MV-4-11 (cell line): ENCODE measurements at regions not wholly inside any gene's neighbourhood (a gene's known extent, or its start where the extent isn't known, plus 50 kb on each side); places are given as distances from the start of the nearest gene placed in this dataset.

Source experiments
- DNase-seq: peaks from one replicate; lab custom pipeline; 2025; lab: John Stamatoyannopoulos, UW

DNA sequence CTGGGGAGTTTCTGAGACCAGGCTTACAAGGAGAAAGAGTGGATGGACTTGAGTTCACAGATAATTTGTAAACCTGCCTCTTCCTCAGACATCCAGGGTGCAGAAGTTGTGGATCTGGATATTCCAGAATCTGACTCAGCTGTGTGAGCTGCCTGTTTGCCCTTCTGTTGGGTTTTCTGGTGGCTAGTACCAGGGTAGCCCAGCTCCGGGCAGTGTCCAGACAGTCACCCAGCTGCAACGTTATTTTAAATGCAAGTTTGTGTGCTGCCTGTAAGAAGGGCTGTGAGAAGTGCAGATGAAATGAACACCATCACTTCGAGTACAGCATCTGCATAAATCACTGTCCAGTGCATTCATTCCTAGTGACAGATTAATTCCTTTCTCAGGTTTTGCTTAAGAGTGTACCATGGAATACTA lies 1053.0 kb downstream of the TUSC7 start:
- DNase-seq, result no peak

DNA sequence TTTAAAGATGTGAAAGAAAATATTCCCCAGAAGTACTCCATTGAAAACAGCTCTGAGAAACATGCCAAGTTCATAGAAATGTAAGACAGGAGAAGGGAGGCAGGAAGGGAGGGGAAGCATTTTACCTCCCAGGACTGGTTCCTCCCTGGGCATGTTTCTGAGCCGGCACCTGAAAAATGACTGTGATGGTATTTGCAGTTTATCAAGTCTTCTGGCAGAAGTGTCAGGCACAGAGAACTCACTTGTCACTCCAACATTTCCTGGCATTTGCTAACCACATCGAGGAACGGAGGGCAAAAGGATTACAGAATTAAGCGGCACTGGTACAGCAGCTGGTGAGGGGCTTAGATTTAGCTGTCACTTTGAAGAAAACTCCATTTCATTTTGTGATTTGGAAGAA lies 1054.0 kb downstream of the TUSC7 start:
- no peak for DNase-seq

DNA sequence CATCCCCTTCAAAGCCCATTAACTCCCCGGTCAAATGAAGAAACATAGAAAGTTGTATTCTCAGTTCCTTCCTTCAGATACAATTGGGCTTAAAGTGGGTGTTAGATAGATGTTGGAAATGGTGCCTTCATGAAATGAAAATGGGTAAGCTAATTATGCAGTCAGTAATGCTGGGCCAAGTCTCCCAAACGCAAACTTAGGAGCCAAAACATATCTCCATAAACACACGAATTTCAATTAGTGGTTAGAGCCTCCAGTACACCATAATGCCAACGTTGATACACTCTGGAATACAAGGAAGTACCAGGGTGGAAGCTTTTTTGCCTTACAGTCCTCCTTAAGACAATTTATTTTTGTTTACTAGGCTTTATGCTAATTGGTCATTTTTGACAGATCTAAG lies 1059.0 kb downstream of the TUSC7 start:
- no peak for DNase-seq

DNA sequence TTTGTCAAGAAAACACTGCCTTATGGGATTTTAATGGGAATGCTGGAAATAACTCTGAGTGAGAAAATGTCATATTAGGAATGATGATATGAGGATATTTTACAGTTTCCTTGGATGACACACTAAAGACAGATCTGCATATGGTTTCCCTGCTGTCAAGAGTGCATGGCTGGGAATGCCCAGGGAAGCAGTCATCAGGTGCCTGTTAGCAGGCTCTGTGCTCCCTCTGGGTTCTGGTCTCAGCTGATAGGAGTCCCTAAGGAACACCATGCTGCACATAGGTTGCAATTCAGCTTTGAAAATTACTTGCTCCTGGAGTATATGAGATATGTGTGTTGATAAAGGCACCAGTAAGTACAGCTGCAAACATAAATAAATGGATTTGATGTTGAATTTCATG lies 1064.6 kb downstream of the TUSC7 start:
- no peak for DNase-seq

DNA sequence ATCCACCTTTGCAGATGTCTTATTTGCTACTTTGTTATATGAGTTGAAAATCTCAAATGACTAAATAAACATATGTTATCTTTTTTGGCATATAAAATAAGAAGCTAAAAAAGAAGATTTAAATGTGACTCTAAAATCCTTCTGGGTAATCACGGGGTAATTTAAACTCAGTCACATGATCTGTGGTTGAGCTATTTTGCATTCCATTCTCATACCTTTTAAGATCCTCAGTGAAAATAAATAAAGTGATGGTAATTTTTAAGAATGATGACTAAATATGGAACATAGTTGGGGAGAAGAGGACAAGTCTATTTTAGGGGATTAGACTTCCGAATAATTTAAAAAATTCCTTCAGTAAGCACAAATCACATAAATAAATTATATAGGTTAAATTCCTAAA lies 1076.8 kb downstream of the TUSC7 start:
- DNase-seq, result no peak

DNA sequence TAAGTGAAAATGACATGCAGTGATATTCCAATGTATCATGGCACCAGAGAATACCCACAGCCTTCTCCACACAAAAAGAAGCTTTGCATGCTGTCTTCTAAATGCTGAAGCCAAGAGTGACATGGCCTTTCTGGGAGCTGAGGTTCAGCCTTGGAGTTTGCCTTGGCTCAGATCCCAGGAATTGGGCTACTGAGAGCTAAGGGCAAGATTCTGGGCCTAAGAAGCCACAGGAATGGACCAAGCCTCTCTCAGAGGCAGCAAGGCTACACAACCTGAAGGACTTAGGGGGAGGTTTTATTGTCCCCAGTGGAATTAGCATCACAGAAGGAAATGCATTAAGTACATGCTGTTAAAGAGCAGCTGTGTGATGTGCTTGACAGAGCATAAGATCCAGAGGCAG lies 1078.5 kb downstream of the TUSC7 start:
- no peak for DNase-seq

DNA sequence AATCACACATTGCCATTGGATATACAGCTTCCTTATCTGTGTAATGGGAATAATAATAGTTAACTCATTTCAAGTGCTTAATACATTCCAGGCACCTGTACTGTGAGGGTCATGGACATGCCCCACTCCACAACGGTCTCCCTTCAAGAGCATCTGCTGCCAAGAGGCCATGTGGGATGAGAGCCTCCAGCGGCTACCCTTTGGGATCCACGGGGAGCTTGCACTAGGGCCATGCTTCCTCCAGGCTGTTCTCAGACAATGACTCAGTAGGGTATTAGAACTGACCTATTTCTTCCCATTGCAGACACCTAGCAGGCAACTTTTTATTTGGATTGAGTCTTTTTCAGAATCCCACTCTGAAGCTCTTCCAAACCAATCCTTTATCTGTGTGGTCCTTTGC lies 1078.9 kb downstream of the TUSC7 start:
- no peak for DNase-seq

DNA sequence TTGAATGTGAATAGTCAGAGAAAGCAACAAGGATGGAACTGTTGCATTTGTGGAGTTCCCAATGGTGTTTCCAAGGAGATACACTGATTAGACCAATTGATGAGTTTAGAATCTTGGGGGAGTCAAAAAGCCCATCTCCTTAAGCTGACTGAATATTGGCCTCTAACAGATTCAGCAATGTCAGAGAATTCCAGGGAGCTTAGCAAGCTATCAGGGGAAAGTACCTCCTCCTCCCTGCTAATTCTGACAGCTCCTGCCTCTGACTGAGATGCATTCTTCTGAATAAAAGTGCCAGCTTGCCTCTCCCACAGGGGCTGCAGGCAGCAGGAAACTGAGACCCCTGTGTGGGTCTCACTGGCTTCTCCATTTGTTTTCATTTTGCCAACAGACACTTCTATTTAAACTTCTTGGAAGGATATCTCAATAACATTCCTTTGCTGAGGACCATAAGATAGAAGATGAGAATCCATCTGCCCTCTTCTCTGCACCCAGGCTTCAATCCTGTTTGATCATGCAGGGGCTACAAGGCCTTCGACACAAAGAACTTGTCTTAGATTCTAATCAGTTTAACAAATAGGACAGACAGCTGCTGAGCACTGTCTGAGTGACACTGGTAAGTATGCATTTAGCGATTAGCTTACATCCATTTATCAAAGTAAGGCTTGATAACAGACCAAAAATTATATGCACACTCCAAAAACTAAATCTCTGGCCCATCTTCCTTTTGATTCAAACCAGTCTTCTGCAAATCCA lies 1080.8 kb downstream of the TUSC7 start:
- no peak for DNase-seq

DNA sequence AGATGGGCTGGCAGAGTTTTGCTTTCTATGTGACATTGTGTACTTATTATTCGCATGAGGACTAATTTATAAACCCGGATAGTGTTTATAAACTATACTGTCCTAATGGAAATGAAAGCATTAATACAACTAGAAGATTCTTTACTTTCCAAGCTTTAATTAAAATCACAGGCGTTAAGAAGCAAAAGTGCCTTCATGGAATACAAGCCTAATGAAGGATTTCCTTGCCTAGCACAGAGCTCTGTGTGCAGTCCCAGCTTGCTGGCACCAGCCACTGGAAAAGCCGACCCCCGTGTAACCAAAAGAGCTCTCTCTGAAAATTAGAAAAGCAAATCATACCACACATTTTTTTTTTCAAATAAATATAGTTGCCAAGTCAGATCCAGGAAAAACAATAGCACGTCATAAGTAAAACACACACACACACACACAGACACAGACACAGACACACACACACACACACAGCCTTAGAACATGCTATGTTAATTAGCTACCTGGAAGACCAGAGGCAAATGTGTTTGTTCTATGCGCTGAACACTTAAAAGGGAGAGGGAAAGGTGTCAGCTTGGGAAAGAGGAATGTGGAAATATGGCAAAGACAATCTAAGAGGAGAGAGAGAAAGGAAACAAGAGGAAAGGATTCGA lies 1084.2 kb downstream of the TUSC7 start:
- DNase-seq, result no peak

DNA sequence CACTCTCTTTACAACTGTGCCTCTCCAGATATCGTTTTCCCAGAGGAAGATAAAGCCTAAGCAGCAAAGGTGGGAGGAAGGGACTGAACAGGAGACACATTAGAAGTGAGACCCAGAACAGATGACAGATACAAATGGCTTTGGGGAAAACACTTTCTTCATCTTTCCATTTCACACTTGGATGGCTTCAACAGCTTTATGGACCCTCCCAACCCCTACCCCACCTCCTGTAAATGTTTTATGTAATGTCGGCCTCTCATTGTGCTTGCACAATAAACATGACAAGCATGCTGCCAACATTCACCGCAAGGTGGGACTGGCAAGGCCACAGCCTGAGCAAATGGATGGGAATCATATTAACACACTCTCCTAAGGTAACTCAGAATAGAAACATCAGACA lies 1088.6 kb downstream of the TUSC7 start:
- no peak for DNase-seq

DNA sequence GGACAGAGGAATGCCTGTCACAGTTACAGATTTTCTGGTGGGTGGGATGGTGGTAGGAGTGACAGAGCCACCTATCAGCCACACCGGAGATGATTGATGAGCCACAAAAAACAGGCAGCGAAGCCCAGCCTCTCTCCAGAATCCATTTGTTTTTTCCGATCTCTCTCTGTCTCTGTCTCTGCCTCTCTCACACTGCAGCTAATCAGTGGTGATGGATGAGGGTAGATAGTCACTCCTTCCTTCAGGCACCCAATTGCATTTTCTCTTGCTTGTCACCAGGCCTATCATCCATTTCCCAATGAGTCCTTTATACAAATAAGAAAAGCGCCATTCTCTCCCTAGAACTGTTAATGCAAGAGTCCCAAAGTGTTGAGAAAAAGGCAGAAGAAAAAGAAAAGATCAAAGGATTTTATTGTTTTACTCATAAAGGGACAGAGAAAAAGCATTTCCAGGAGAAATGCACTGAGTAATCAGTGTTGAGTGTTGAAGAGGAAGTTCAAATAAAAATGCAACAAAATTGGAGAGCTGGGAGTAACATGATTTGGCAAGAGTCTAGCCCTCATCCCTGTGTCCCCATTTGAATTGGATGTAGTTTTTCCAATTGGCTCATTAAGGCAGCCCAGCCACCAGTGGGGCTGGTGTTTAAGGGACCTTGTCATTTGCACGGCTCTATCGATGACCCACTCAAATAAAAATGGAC lies 1089.3 kb downstream of the TUSC7 start:
- no peak for DNase-seq

DNA sequence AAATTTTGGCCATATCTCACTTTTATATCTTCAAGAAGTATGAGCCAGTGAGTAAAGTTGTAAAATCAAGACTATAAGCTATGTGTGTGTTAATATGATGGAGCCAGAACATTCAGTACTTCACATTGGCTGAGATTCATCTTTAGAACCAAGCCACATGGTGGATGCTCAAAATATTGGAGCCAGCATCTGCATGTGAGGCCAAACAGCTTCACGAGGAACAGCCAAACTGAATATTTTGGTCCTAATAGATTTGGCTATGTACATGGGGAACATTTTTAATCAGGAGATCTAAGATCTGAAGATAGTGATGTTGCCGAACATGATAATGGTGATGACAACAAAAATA lies 1089.8 kb downstream of the TUSC7 start:
- DNase-seq, result no peak

DNA sequence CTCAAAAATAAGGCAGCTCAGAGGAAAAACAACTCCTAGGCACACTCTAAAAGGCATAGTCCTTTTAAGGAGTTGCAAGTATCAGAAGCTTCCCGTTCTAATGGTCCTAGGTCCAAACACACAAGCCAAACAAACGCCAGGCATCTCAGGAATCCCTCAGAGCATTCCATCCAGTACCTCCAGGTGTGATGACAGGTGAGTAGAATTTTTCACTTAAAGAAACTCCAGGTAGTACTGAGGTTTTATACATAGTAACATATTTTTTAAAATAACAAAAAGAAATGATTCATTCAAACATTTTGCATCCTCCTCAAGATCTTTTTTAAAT lies 1092.3 kb downstream of the TUSC7 start:
- DNase-seq, result no peak

DNA sequence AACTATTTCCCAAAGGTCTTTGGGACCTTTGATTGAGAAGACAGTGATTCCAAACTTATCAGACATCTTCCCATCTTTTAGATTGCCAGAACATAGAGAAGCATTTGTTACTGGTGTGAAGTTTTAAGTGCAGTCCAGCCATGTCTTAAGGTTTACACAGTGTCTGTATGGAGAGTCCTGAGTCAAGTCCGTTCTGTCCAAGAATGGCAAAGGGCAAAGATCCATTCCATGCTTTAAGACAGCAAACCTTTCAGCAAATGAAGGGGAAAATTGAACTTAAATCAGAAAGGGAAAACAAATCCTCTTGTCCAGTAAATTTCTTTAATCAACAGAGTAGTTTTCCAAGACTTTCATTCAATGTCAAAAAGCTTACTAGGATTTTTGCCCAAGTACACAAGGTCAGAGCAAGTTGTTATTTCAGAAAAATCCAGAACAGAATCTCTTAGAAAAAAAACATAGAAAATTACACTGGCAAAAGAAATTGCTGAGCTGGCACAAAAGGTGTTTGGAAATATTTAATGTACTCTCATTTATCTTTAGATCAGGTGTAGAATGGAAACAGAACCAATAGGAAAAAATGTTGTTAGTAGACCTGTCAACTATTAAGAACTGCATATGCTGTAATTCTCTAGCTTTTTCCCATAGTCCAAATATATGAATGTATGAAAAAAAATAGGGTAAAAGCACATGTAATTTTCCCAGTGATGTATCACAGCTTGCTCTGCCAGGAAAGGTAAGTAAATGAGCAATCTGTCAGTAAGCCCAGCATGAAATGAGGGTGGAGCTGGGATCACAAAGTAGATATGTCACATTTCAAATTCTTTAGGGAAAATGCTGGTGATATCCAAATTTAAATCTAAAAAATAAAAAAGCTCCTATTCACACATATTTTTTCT lies 1099.9 kb downstream of the TUSC7 start:
- no peak for DNase-seq

DNA sequence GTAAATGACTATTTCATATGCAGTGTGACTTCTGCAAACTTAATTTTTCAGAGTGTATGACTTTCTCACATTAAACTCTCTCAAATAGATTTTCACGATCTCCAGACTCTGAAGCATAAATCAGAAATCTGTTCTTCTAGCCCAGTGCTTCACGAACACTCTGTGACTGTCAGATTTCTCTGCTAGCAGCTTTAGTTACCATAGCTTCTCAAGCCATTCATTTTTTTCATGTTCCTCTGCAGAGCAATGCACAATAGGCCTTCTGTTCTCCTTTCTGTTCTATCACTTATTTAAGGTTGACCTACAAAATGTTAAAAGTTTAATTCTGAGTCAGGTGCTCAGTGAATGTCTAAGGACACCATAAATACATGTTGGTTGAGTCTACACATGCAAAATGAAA lies 1102.2 kb downstream of the TUSC7 start:
- DNase-seq, result no peak

DNA sequence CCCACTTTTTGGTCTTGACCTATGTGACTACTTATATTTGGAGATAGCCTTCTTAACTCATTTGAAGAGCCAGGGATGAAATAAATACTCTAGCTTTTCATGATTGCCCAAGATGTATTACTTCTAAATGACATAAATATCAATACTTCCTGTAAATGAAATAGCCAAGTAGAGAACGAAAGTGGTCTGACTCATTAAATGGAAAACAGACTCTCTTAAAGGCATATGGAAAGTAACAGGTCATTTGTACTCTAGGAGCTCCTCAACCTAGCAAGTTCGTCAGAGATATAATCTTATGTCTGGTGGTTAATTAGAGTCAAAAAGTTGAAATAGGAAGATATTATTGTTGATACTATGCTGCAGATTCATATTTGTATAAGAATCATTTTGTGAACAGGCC lies 1105.4 kb downstream of the TUSC7 start:
- DNase-seq, result peak; percentile 26

DNA sequence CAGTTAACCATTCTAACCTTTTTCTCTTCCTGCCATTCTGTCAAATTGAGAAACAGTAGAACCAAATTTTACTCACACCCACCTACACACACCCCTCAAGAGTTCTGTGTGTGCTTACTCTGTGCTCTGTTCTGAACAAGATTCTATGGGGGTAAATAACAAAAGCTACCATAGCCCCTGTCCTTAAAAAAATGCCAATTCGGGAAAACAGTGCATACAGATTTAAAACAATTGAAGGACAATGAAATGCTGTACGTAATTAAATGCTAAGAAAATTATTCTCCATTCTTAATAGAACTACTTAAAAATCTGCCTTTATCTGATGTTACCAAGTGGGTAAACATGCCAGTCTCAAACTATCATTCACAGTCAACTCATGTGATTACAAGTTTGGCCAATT lies 1107.5 kb downstream of the TUSC7 start:
- DNase-seq, result no peak

DNA sequence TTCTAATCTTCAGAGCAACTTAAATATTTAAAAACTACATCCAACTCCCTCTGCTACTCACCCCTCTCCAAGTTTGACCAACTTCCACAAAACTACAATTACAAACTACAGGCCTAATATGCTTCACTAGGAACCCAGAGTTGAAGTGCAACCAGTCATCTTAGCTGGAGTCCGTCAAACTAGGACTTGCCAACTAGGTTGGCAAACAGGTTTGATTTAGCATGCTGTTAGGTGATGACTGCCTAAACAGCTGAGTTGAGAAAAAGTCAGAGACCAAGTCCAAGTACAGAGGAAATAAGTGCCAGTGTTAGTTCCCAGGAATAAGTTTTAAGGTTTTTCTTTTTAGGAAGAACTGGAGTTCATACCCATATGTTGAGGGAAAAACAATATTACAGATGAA lies 1109.0 kb downstream of the TUSC7 start:
- DNase-seq, result no peak

DNA sequence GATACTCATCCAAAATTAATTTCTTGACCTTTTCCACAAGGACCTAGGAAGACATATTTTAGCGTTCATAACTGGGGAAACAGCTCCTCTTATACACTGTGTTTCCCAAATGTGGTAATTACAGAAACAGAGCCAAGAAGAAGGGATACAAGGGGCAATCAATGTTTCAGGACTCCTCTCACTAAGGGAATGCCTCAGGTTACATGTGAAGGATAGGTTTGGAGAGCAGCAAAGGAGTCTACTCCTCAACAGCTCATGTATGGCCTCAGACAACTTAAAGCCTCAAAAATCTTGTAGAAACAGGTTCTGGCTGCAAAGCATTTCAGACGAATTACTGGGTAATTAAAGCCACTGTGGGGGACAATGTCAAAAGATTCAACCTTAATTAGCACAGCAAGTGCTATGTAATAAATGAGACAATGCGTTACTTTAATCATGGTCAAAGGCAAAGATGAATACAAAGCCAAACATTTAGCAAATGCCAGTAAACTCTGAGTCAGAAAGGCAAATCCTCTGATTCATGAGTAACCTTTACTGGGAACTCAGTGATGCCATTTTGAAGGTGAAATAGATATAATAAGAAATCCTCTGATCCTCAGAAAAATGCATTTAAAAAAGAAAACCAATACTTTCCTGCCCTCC lies 1111.2 kb downstream of the TUSC7 start:
- no peak for DNase-seq

DNA sequence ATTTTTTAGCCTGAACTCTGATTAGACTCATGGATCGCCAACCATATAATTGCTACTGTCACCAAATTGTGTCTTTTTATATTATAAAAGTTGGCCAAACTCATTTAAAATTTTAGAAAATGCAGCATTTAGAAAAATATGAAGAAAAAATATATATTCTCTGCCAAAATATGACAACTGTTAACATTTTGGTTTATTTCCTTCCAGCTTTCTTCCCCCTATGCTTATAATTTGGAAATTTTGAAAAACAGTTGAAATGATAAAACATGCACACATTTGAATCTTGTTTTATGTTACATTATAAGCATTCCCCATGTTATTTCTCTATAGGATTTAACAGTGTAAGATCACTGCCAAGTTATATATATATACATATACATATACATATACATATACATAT lies 1112.8 kb downstream of the TUSC7 start:
- no peak for DNase-seq

DNA sequence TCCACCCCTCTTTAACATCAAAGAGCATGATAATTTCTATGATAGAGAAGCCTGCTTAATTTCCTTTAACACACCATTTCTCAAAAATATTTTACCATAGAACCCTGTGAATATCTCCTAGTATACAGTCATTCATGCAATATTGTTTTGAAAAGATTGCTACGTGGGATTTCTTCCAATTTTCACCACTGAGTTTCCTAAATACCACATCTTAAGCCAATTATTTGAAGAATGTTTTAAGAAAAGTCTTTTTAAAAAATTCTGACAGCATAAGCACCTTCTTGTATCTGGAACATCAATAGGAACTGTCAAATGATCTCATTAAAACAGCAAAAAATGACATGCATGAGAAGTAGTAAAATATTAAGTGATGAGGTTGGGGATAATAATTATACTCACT lies 1126.7 kb downstream of the TUSC7 start:
- DNase-seq, result no peak

DNA sequence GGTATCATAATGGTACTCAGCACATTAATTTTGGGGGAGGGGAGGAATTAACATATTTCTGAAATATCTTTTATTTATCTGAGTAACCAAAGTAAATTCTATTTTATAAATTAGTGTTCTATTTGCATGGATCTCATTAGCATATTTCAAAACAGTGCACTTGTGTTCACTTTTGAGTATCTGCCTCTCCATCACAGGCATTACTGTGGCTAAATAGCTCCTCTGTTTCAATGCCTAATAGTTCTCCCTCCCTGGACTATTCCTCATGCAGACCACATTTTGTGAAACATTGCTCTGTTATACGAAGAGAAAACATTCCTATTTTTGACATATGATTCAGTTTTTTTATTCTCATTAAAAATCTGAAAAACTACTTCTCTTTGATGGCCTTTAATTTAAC lies 1127.8 kb downstream of the TUSC7 start:
- DNase-seq, result no peak
